ENCODE measurements at regions not wholly inside any gene's neighbourhood (a gene's known extent, or its start where the extent isn't known, plus 50 kb on each side); places are given as distances from the start of the nearest gene placed in this dataset.

DNA sequence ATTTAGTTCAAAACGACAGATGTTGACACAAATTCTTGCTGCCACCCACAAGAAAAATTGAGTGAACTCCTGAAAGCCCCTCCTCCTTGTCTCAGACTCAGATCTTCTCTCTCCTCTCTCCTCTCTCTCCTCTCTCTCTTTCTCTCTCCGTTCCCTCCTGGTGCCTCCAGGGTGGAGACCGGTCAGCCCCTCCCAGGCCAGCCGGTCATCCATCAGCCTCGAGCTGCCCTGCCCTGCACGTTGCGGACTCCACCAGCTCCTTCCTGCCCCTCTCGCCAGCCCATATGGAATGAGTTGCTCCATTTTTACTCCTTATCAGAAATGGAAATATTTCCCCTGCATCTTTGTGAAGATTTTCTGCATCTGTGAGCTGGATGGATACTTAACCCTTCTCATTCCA lies 103.8 kb downstream of the TBX5 start:
- TF ChIP-seq, protein P1, sequence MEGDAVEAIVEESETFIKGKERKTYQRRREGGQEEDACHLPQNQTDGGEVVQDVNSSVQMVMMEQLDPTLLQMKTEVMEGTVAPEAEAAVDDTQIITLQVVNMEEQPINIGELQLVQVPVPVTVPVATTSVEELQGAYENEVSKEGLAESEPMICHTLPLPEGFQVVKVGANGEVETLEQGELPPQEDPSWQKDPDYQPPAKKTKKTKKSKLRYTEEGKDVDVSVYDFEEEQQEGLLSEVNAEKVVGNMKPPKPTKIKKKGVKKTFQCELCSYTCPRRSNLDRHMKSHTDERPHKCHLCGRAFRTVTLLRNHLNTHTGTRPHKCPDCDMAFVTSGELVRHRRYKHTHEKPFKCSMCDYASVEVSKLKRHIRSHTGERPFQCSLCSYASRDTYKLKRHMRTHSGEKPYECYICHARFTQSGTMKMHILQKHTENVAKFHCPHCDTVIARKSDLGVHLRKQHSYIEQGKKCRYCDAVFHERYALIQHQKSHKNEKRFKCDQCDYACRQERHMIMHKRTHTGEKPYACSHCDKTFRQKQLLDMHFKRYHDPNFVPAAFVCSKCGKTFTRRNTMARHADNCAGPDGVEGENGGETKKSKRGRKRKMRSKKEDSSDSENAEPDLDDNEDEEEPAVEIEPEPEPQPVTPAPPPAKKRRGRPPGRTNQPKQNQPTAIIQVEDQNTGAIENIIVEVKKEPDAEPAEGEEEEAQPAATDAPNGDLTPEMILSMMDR (IDR thresholded peaks at IDR 0.05), result no peak
- TF ChIP-seq POLR2A (IDR thresholded peaks at IDR 0.05), result no peak
